H1 (cell line): ENCODE measurements at regions not wholly inside any gene's neighbourhood (a gene's known extent, or its start where the extent isn't known, plus 50 kb on each side); places are given as distances from the start of the nearest gene placed in this dataset.
A peak's percentile ranks its signal among the peaks of the same experiment; 100 is the strongest.

ENCODE experiments used
- CTCF ChIA-PET: fragments of 300-600 bp; sonication (Branson Sonifier 250); formaldehyde crosslinking; loops from one replicate; lab custom pipeline; 2021; ENCODE audit not compliant: partially characterized antibody; lab: Charles Lee
- POLR2A ChIA-PET: fragments of 300-600 bp; sonication (Branson Sonifier 250); formaldehyde crosslinking; loops from one replicate; lab custom pipeline; 2021; ENCODE audit warnings: inconsistent platforms; ENCODE audit not compliant: partially characterized antibody; lab: Charles Lee
- DNase-seq, 2 experiments: peaks; one replicate each; pipeline versions ENCODE4 v3.0.0 to v3.0.0-alpha.2; 2010 to 2022; ENCODE audit warnings: low spot score in 2 of 2, low read depth in 1 of 2, mixed read lengths in 1 of 2
- FAIRE-seq: peaks from 2 replicates; lab custom pipeline; 2011; peaks lifted over from hg19 to GRCh38; lab: Jason Lieb, UNC
- H2AFZ ChIP-seq: 2 replicates; pipeline ENCODE4 v1.8.1; 2012; ENCODE audit warnings: low read length, inconsistent platforms
- H2AK5ac ChIP-seq: 2 replicates; pipeline ENCODE4 v1.6.1; 2013; ENCODE audit warnings: low read depth, low read length
- H2BK120ac ChIP-seq: replicated peaks from 2 replicates; pipeline ENCODE3; 2013; ENCODE audit warnings: low read depth, low read length, inconsistent platforms
- H2BK12ac ChIP-seq: 2 replicates; pipeline ENCODE4 v1.6.1; 2013; ENCODE audit warnings: low read depth, low read length
- H2BK15ac ChIP-seq: 2 replicates; pipeline ENCODE4 v1.6.1; 2013; ENCODE audit warnings: low read length
- H2BK20ac ChIP-seq: 2 replicates; pipeline ENCODE4 v1.6.1; 2013; ENCODE audit warnings: low read length
- H2BK5ac ChIP-seq: 2 replicates; pipeline ENCODE4 v1.6.1; 2013; ENCODE audit warnings: low read depth, low read length
- H3K14ac ChIP-seq: 2 replicates; pipeline ENCODE4 v1.6.1; 2013; ENCODE audit warnings: inconsistent platforms; ENCODE audit not compliant: insufficient read length
- H3K18ac ChIP-seq: 2 replicates; pipeline ENCODE4 v1.6.1; 2013; ENCODE audit warnings: low read length; ENCODE audit errors: extremely low read depth
- H3K23ac ChIP-seq: 2 replicates; pipeline ENCODE4 v1.6.1; 2013; ENCODE audit warnings: inconsistent platforms; ENCODE audit not compliant: insufficient read length
- H3K23me2 ChIP-seq: 2 replicates; pipeline ENCODE4 v1.6.1; 2013; ENCODE audit warnings: low read depth, low read length
- H3K27ac ChIP-seq: 2 replicates; pipeline ENCODE4 v1.6.1; 2011; ENCODE audit warnings: low read depth, low read length, inconsistent platforms
- H3K27me3 ChIP-seq, 4 experiments: replicated peaks in 1 of 4; 1 replicate in 1 of 4; 2 replicates in 3 of 4; pipeline versions ENCODE4 v1.6.1 to v1.8.1; 2011 to 2013; ENCODE audit warnings: low read length in 3 of 4, mild to moderate bottlenecking in 3 of 4, inconsistent platforms in 2 of 4, mixed read lengths in 2 of 4, moderate library complexity in 1 of 4; ENCODE audit not compliant: control insufficient read depth in 3 of 4, insufficient read depth in 3 of 4; ENCODE audit errors: extremely low read depth in 1 of 4
- H3K36me3 ChIP-seq, 4 experiments: 2 replicates each; pipeline versions ENCODE4 v1.6.1 to v1.8.1; 2011 to 2013; ENCODE audit warnings: mild to moderate bottlenecking in 4 of 4, low read length in 3 of 4, moderate library complexity in 2 of 4, control low read depth in 1 of 4, inconsistent platforms in 1 of 4; ENCODE audit not compliant: insufficient read depth in 4 of 4, control insufficient read depth in 2 of 4
- H3K4ac ChIP-seq: replicated peaks from 2 replicates; pipeline ENCODE3; 2013; ENCODE audit warnings: low read length, low read depth, mixed read lengths, inconsistent platforms; ENCODE audit not compliant: insufficient read length
- H3K4me1 ChIP-seq, 4 experiments: replicated peaks in 1 of 4; 1 replicate in 1 of 4; 2 replicates in 3 of 4; pipeline versions ENCODE4 v1.6.1 to v1.8.1; 2011 to 2013; ENCODE audit warnings: low read length in 3 of 4, inconsistent platforms in 2 of 4, mixed read lengths in 1 of 4; ENCODE audit not compliant: insufficient read depth in 4 of 4, control insufficient read depth in 3 of 4
- H3K4me2 ChIP-seq, 2 experiments: 2 replicates each; pipeline versions ENCODE4 v1.6.1 to v1.8.1; 2011 to 2013; ENCODE audit warnings: low read depth in 2 of 2, low read length in 2 of 2, control low read depth in 1 of 2, inconsistent platforms in 1 of 2, mild to moderate bottlenecking in 1 of 2; ENCODE audit not compliant: insufficient read depth in 1 of 2
- H3K4me3 ChIP-seq, 4 experiments: fragments of 200-600, 300-600 bp in 1 of 4; sonication (generic), shearing (Covaris generic), sonication (Bioruptor Twin) in 1 of 4; 2 replicates each; pipeline versions ENCODE4 v1.5.1 to v1.8.1; 2011 to 2016; ENCODE audit warnings: low read length in 4 of 4, low read depth in 3 of 4, control low read depth in 2 of 4, inconsistent platforms in 2 of 4, mild to moderate bottlenecking in 2 of 4, mixed read lengths in 1 of 4, moderate library complexity in 1 of 4; ENCODE audit not compliant: insufficient read depth in 2 of 4; ENCODE audit errors: extremely low read depth in 1 of 4
- H3K56ac ChIP-seq: replicated peaks from 2 replicates; pipeline ENCODE3; 2013; ENCODE audit warnings: low read depth, mild to moderate bottlenecking, mixed read lengths, low read length, inconsistent platforms; ENCODE audit not compliant: insufficient read length
- H3K79me1 ChIP-seq: 2 replicates; pipeline ENCODE4 v1.6.1; 2013; ENCODE audit warnings: low read depth, low read length, control low read depth
- H3K79me2 ChIP-seq, 2 experiments: 2 replicates each; pipeline versions ENCODE4 v1.6.1 to v1.8.1; 2012 to 2013; ENCODE audit warnings: low read length in 2 of 2, mild to moderate bottlenecking in 2 of 2, inconsistent platforms in 1 of 2; ENCODE audit not compliant: insufficient read depth in 2 of 2, control insufficient read depth in 1 of 2
- H3K9ac ChIP-seq, 4 experiments: replicated peaks in 1 of 4; 1 replicate in 1 of 4; 2 replicates in 3 of 4; pipeline versions ENCODE4 v1.6.1 to v1.8.1; 2011 to 2013; ENCODE audit warnings: low read depth in 3 of 4, low read length in 3 of 4, control low read depth in 2 of 4, mild to moderate bottlenecking in 2 of 4, moderate library complexity in 2 of 4, inconsistent platforms in 1 of 4; ENCODE audit errors: extremely low read depth in 1 of 4
- H3K9me3 ChIP-seq, 2 experiments: 2 replicates each; pipeline versions ENCODE4 v1.6.1 to v1.8.1; 2012 to 2013; ENCODE audit warnings: mild to moderate bottlenecking in 2 of 2, moderate library complexity in 2 of 2, control low read depth in 1 of 2, inconsistent platforms in 1 of 2, low read depth in 1 of 2, low read length in 1 of 2, mixed read lengths in 1 of 2; ENCODE audit not compliant: insufficient read depth in 2 of 2
- H4K20me1 ChIP-seq, 2 experiments: replicated peaks in 1 of 2; 2 replicates each; pipeline versions ENCODE3 to v1.8.1; 2011 to 2013; ENCODE audit warnings: inconsistent platforms in 2 of 2, low read length in 2 of 2, mild to moderate bottlenecking in 1 of 2; ENCODE audit not compliant: insufficient read depth in 2 of 2, control insufficient read depth in 1 of 2
- H4K5ac ChIP-seq: 2 replicates; pipeline ENCODE4 v1.6.1; 2013; ENCODE audit warnings: low read length, low read depth, mixed read lengths, inconsistent platforms; ENCODE audit not compliant: insufficient read length
- H4K8ac ChIP-seq: 2 replicates; pipeline ENCODE4 v1.8.0; 2013; ENCODE audit warnings: mild to moderate bottlenecking, moderate library complexity, low read length, inconsistent platforms; ENCODE audit not compliant: insufficient read depth; ENCODE audit errors: extremely low read depth
- H4K91ac ChIP-seq: replicated peaks from 2 replicates; pipeline ENCODE3; 2013; ENCODE audit warnings: low read length, mixed read lengths, inconsistent platforms; ENCODE audit not compliant: insufficient read length
- GTF2F1 ChIP-seq: IDR thresholded peaks from 2 replicates; pipeline ENCODE4 v1.6.1; 2012; ENCODE audit warnings: low read depth, low read length, improper control_type of control experiment, borderline replicate concordance
- KDM4A ChIP-seq: IDR thresholded peaks from one replicate; pipeline ENCODE4 v1.7.1; 2012; ENCODE audit warnings: low read depth, mild to moderate bottlenecking, moderate library complexity, low read length, inconsistent platforms; ENCODE audit not compliant: severe bottlenecking
- NANOG ChIP-seq: IDR thresholded peaks from 2 replicates; pipeline ENCODE4 v1.6.1; 2011; ENCODE audit warnings: low read length, low read depth, mild to moderate bottlenecking, inconsistent platforms; ENCODE audit not compliant: insufficient read depth, poor library complexity, severe bottlenecking
- RXRA ChIP-seq: IDR thresholded peaks from 2 replicates; pipeline ENCODE4 v1.6.1; 2011; ENCODE audit warnings: low read depth, mild to moderate bottlenecking, low read length, moderate library complexity; ENCODE audit not compliant: insufficient read depth
- SP1 ChIP-seq: IDR thresholded peaks from 2 replicates; pipeline ENCODE4 v1.6.1; 2011; ENCODE audit warnings: low read depth, low read length
- SP4 ChIP-seq: IDR thresholded peaks from 2 replicates; pipeline ENCODE4 v1.6.1; 2012; ENCODE audit warnings: low read length, inconsistent platforms
- TBP ChIP-seq: IDR thresholded peaks from 2 replicates; pipeline ENCODE4 v1.6.1; 2011; ENCODE audit warnings: low read depth, low read length, improper control_type of control experiment
- ZNF274 ChIP-seq: IDR thresholded peaks from 2 replicates; pipeline ENCODE4 v1.7.0; 2012; ENCODE audit warnings: low read length, borderline replicate concordance; ENCODE audit errors: extremely low read depth
- WGBS, 2 experiments: shearing (Covaris generic) in 1 of 2; methylation state at CpG; one replicate each; pipeline versions ENCODE4 v1.1.6 to v1.1.7; 2013 to 2015; ENCODE audit warnings: low lambda C conversion rate in 2 of 2, mixed read lengths in 2 of 2, inconsistent platforms in 1 of 2, low coverage in 1 of 2, missing lambda C conversion rate in 1 of 2; ENCODE audit not compliant: insufficient replicate concordance in 2 of 2, insufficient coverage in 1 of 2, insufficient read length in 1 of 2; ENCODE audit errors: extremely low coverage in 1 of 2, missing lambda C conversion rate in 1 of 2; 5-methylcytosine and 5-hydroxymethylcytosine counted together

GRCh38 chr1:195794225-195794624 is 814.0 kb downstream of the KCNT2 start:
- 81% methylated on average over 3 of the region's 3 CpGs; no CpG with 5 or more reads in 1 of the 2 experiments for WGBS, 2 experiments
- CTCF ChIA-PET, result no interaction called here
- no peak for FAIRE-seq

More at GRCh38 chr1:195794225-195794624, 814.0 kb downstream of the KCNT2 start:
- H2AK5ac ChIP-seq, result no peak overlapping the region
- H3K4me3 ChIP-seq, result no peak overlapping the region
- H3K56ac ChIP-seq, result no peak overlapping the region
- no peaks in the 10 kb centered on the region for H3K23me2 ChIP-seq
- no peak overlapping the region for H2BK12ac ChIP-seq
- H3K4ac ChIP-seq, result no peak overlapping the region
- no peak for DNase-seq
- no peak overlapping the region for H3K27ac ChIP-seq
- no peak overlapping the region for H2BK20ac ChIP-seq
- H3K79me1 ChIP-seq, result no peaks in the 10 kb centered on the region
- H3K4me1 ChIP-seq, result no peaks in the 10 kb centered on the region
- H2BK15ac ChIP-seq, result no peak overlapping the region
- H3K36me3 ChIP-seq, result no peaks in the 10 kb centered on the region
- no peak overlapping the region for H4K8ac ChIP-seq
- H3K9me3 ChIP-seq, result no peaks in the 10 kb centered on the region
- H3K4me2 ChIP-seq, result no peak overlapping the region
- H2BK120ac ChIP-seq, result no peak overlapping the region
- H4K20me1 ChIP-seq, result no peaks in the 10 kb centered on the region
- no peak overlapping the region for H2BK5ac ChIP-seq
- H3K79me2 ChIP-seq, result no peaks in the 10 kb centered on the region
- H3K9ac ChIP-seq, result no peak overlapping the region
- no peak overlapping the region for H3K23ac ChIP-seq
- H4K91ac ChIP-seq, result no peak overlapping the region
- no peaks in the 10 kb centered on the region for H3K27me3 ChIP-seq
- no peak overlapping the region for H3K14ac ChIP-seq
- H4K5ac ChIP-seq, result no peak overlapping the region
- TF ChIP-seq SP4, result no peak
- TF ChIP-seq GTF2F1, result no peak
- no peak for TF ChIP-seq TBP
- TF ChIP-seq RXRA, result no peak
- no peak for TF ChIP-seq NANOG
- TF ChIP-seq SP1, result no peak
- no peak for TF ChIP-seq KDM4A
- no peak for TF ChIP-seq ZNF274
- H3K18ac ChIP-seq, result no peak overlapping the region
- POLR2A ChIA-PET, result no interaction called here
- peak overlapping the region; percentile 41 for H2AFZ ChIP-seq
